Chondrocyte (in vitro differentiated cells): ENCODE measurements at regions not wholly inside any gene's neighbourhood (a gene's known extent, or its start where the extent isn't known, plus 50 kb on each side); places are given as distances from the start of the nearest gene placed in this dataset.

Source experiments
- DNase-seq: peaks from one replicate; pipeline ENCODE4 v3.0.0; 2021; ENCODE audit warnings: mixed read lengths, low spot score
- H3K27ac Mint-ChIP-seq: one replicate; pipeline ENCODE4 v1.8.0; 2021; ENCODE audit warnings: mild to moderate bottlenecking, moderate library complexity, mixed read lengths; ENCODE audit not compliant: unreplicated experiment
- H3K27me3 Mint-ChIP-seq: 2 replicates; pipeline ENCODE4 v1.8.0; 2021; ENCODE audit warnings: low read depth, mixed read lengths
- H3K36me3 Mint-ChIP-seq: 2 replicates; pipeline ENCODE4 v1.8.0; 2021; ENCODE audit warnings: low read depth, mixed read lengths
- H3K4me1 Mint-ChIP-seq: 2 replicates; pipeline ENCODE4 v1.8.0; 2021; ENCODE audit warnings: low read depth, mild to moderate bottlenecking, mixed read lengths
- H3K4me3 Mint-ChIP-seq: one replicate; pipeline ENCODE4 v1.8.0; 2021; ENCODE audit warnings: mild to moderate bottlenecking, moderate library complexity, mixed read lengths; ENCODE audit not compliant: unreplicated experiment
- H3K9me3 Mint-ChIP-seq: 2 replicates; pipeline ENCODE4 v1.8.0; 2021; ENCODE audit warnings: low read depth, mixed read lengths
- CTCF ChIP-seq: fragments of 200-600 bp; sonication (generic); IDR thresholded peaks from 2 replicates; pipeline ENCODE4 v1.5.0; 2021; ENCODE audit warnings: antibody characterized with exemption, mild to moderate bottlenecking, moderate library complexity

- peaks cover 15% of the 10 kb centered on the region for H3K9me3 Mint-ChIP-seq
- TF ChIP-seq CTCF = no peak
- peaks cover 11% of the 10 kb centered on the region for H3K4me1 Mint-ChIP-seq
- DNase-seq = no peak
- H3K27ac Mint-ChIP-seq = no peak overlapping the region
- H3K36me3 Mint-ChIP-seq = peaks cover 1% of the 10 kb centered on the region
- no peak overlapping the region for H3K4me3 Mint-ChIP-seq
- H3K27me3 Mint-ChIP-seq = peaks cover 3% of the 10 kb centered on the region
These were observed 75.0 kb upstream of the MSX2 start for GRCh38 chr5:174649391-174649790.

GRCh38 chr5:174654442-174654841 lies 69.9 kb upstream of the MSX2 start:
- H3K9me3 Mint-ChIP-seq = no peaks in the 10 kb centered on the region
- TF ChIP-seq CTCF = no peak
- H3K27me3 Mint-ChIP-seq = peaks cover 13% of the 10 kb centered on the region
- no peak overlapping the region for H3K27ac Mint-ChIP-seq
- DNase-seq = no peak
- peaks cover 5% of the 10 kb centered on the region for H3K4me1 Mint-ChIP-seq
- H3K36me3 Mint-ChIP-seq = peaks cover 1% of the 10 kb centered on the region
- no peak overlapping the region for H3K4me3 Mint-ChIP-seq

GRCh38 chr5:174655351-174655750 lies 69.0 kb upstream of the MSX2 start:
- peaks cover 17% of the 10 kb centered on the region for H3K27me3 Mint-ChIP-seq
- no peak overlapping the region for H3K27ac Mint-ChIP-seq
- no peak for DNase-seq
- peaks cover 5% of the 10 kb centered on the region for H3K4me1 Mint-ChIP-seq
- H3K36me3 Mint-ChIP-seq = peaks cover 1% of the 10 kb centered on the region
- H3K9me3 Mint-ChIP-seq = no peaks in the 10 kb centered on the region
- TF ChIP-seq CTCF = no peak
- H3K4me3 Mint-ChIP-seq = no peak overlapping the region

- Mint-ChIP-seq H3K36me3 (peaks cover 3% of the 10 kb centered on the region), H3K4me3 (no peak overlapping the region), H3K27ac (no peak overlapping the region), H3K27me3 (peaks cover 24% of the 10 kb centered on the region), H3K4me1 (no peaks in the 10 kb centered on the region), H3K9me3 (peaks cover 18% of the 10 kb centered on the region)
- no peak for DNase-seq
- no peak for TF ChIP-seq CTCF
These were observed 60.1 kb upstream of the MSX2 start for GRCh38 chr5:174664180-174664850.

DNA sequence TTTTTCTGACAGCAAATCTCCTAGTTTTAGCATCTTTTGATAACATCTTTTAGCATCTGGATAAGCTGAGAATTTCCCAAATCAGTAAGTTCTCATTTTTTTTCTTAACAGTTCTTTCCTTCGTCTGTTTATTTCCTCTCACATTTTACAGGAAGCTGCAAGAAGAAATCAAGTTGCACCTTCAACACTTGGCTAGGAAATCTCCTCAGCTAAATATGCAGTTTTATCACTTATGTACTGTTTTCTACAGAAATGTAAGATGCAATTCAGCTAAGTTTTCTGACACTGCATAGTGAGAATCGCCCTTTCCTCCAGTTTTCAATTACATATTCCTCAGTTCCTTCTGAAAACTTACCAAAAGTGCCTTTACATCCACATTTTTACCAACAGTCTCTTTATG lies 59.0 kb upstream of the MSX2 start:
- H3K27me3 Mint-ChIP-seq = peaks cover 20% of the 10 kb centered on the region
- H3K27ac Mint-ChIP-seq = no peak overlapping the region
- no peak overlapping the region for H3K4me3 Mint-ChIP-seq
- peaks cover 18% of the 10 kb centered on the region for H3K9me3 Mint-ChIP-seq
- no peak for TF ChIP-seq CTCF
- no peak for DNase-seq
- H3K4me1 Mint-ChIP-seq = no peaks in the 10 kb centered on the region
- peaks cover 3% of the 10 kb centered on the region for H3K36me3 Mint-ChIP-seq
